ENCODE measurements at regions not wholly inside any gene's neighbourhood (a gene's known extent, or its start where the extent isn't known, plus 50 kb on each side); places are given as distances from the start of the nearest gene placed in this dataset.

GRCh38 chr1:198032668-198033067 is 115.5 kb downstream of the LHX9 start:
- Histone ChIP-seq H3K79me2 (replicated peaks; ENCODE audit: insufficient read depth, low read length) (no peaks in the 10 kb centered on the region), H3K9me3 (ENCODE audit: low read length) (no peaks in the 10 kb centered on the region), H3K4me3 (ENCODE audit: low read length) (no peak overlapping the region), H3K27ac (ENCODE audit: low read length) (no peak overlapping the region), H4K20me1 (ENCODE audit: insufficient read depth) (no peaks in the 10 kb centered on the region), H3K4me2 (ENCODE audit: low read length) (no peak overlapping the region), H2AFZ (ENCODE audit: low read depth, low read length) (no peak overlapping the region), H3K9me2 (ENCODE audit: insufficient read depth, low read length) (no peaks in the 10 kb centered on the region), H3F3A (ENCODE audit: insufficient read depth, low read length, poor library complexity, severe bottlenecking) (no peaks in the 10 kb centered on the region), H3K36me3 (ENCODE audit: insufficient read depth, low read length) (no peaks in the 10 kb centered on the region), H3K9ac (ENCODE audit: low read length) (no peak overlapping the region), H3K27me3 (ENCODE audit: insufficient read depth, low read depth, low read length) (no peaks in the 10 kb centered on the region)
- TF ChIP-seq EZH2 (IDR thresholded peaks at IDR 0.05; ENCODE audit: borderline replicate concordance, insufficient read depth, low read length, poor library complexity, severe bottlenecking) (no peak), POLR2AphosphoS5 (IDR thresholded peaks at IDR 0.05) (no peak), MXI1 (conservative IDR thresholded peaks at IDR 0.05; ENCODE audit: poor library complexity, severe bottlenecking) (no peak), SMC3 (conservative IDR thresholded peaks at IDR 0.05; ENCODE audit: poor library complexity) (no peak), EP300 (conservative IDR thresholded peaks at IDR 0.05; ENCODE audit: poor library complexity, severe bottlenecking) (no peak), TAF1 (IDR thresholded peaks at IDR 0.05; ENCODE audit: low read depth) (no peak), RAD21 (conservative IDR thresholded peaks at IDR 0.05) (no peak)
- TF ChIP-seq, protein P1, sequence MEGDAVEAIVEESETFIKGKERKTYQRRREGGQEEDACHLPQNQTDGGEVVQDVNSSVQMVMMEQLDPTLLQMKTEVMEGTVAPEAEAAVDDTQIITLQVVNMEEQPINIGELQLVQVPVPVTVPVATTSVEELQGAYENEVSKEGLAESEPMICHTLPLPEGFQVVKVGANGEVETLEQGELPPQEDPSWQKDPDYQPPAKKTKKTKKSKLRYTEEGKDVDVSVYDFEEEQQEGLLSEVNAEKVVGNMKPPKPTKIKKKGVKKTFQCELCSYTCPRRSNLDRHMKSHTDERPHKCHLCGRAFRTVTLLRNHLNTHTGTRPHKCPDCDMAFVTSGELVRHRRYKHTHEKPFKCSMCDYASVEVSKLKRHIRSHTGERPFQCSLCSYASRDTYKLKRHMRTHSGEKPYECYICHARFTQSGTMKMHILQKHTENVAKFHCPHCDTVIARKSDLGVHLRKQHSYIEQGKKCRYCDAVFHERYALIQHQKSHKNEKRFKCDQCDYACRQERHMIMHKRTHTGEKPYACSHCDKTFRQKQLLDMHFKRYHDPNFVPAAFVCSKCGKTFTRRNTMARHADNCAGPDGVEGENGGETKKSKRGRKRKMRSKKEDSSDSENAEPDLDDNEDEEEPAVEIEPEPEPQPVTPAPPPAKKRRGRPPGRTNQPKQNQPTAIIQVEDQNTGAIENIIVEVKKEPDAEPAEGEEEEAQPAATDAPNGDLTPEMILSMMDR (IDR thresholded peaks at IDR 0.05; ENCODE audit: poor library complexity, severe bottlenecking) = no peak
- TF ChIP-seq, protein P2, sequence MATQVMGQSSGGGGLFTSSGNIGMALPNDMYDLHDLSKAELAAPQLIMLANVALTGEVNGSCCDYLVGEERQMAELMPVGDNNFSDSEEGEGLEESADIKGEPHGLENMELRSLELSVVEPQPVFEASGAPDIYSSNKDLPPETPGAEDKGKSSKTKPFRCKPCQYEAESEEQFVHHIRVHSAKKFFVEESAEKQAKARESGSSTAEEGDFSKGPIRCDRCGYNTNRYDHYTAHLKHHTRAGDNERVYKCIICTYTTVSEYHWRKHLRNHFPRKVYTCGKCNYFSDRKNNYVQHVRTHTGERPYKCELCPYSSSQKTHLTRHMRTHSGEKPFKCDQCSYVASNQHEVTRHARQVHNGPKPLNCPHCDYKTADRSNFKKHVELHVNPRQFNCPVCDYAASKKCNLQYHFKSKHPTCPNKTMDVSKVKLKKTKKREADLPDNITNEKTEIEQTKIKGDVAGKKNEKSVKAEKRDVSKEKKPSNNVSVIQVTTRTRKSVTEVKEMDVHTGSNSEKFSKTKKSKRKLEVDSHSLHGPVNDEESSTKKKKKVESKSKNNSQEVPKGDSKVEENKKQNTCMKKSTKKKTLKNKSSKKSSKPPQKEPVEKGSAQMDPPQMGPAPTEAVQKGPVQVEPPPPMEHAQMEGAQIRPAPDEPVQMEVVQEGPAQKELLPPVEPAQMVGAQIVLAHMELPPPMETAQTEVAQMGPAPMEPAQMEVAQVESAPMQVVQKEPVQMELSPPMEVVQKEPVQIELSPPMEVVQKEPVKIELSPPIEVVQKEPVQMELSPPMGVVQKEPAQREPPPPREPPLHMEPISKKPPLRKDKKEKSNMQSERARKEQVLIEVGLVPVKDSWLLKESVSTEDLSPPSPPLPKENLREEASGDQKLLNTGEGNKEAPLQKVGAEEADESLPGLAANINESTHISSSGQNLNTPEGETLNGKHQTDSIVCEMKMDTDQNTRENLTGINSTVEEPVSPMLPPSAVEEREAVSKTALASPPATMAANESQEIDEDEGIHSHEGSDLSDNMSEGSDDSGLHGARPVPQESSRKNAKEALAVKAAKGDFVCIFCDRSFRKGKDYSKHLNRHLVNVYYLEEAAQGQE (IDR thresholded peaks at IDR 0.05; ENCODE audit: borderline replicate concordance) = no peak

- no peak overlapping the region for H3K4me2 ChIP-seq (ENCODE audit: low read length)
- no peak overlapping the region for H3K4me3 ChIP-seq (ENCODE audit: low read length)
- no peaks in the 10 kb centered on the region for H3K9me3 ChIP-seq (ENCODE audit: low read length)
- TF ChIP-seq EP300 (conservative IDR thresholded peaks at IDR 0.05; ENCODE audit: poor library complexity, severe bottlenecking) = no peak
- no peak for TF ChIP-seq EZH2 (IDR thresholded peaks at IDR 0.05; ENCODE audit: borderline replicate concordance, insufficient read depth, low read length, poor library complexity, severe bottlenecking)
- no peak for TF ChIP-seq MXI1 (conservative IDR thresholded peaks at IDR 0.05; ENCODE audit: poor library complexity, severe bottlenecking)
- no peak for TF ChIP-seq TAF1 (IDR thresholded peaks at IDR 0.05; ENCODE audit: low read depth)
- TF ChIP-seq, protein P1 (IDR thresholded peaks at IDR 0.05; ENCODE audit: poor library complexity, severe bottlenecking) = no peak
- TF ChIP-seq POLR2AphosphoS5 (IDR thresholded peaks at IDR 0.05) = no peak
- TF ChIP-seq RAD21 (conservative IDR thresholded peaks at IDR 0.05) = no peak
- no peak for TF ChIP-seq SMC3 (conservative IDR thresholded peaks at IDR 0.05; ENCODE audit: poor library complexity)
- TF ChIP-seq, protein P2 (IDR thresholded peaks at IDR 0.05; ENCODE audit: borderline replicate concordance) = no peak
- no peak overlapping the region for H3K27ac ChIP-seq (ENCODE audit: low read length)
- H3K79me2 ChIP-seq (replicated peaks; ENCODE audit: insufficient read depth, low read length) = no peaks in the 10 kb centered on the region
- H3F3A ChIP-seq (ENCODE audit: insufficient read depth, low read length, poor library complexity, severe bottlenecking) = no peaks in the 10 kb centered on the region
- no peaks in the 10 kb centered on the region for H4K20me1 ChIP-seq (ENCODE audit: insufficient read depth)
- H3K27me3 ChIP-seq (ENCODE audit: insufficient read depth, low read depth, low read length) = no peaks in the 10 kb centered on the region
- no peaks in the 10 kb centered on the region for H3K9me2 ChIP-seq (ENCODE audit: insufficient read depth, low read length)
- no peaks in the 10 kb centered on the region for H3K36me3 ChIP-seq (ENCODE audit: insufficient read depth, low read length)
- no peak overlapping the region for H3K9ac ChIP-seq (ENCODE audit: low read length)
- no peak overlapping the region for H2AFZ ChIP-seq (ENCODE audit: low read depth, low read length)
These were observed 115.9 kb upstream of the NEK7 start for GRCh38 chr1:198040880-198041279.
